Lower leg skin (tissue), 3 donors: ENCODE measurements at regions not wholly inside any gene's neighbourhood (a gene's known extent, or its start where the extent isn't known, plus 50 kb on each side); places are given as distances from the start of the nearest gene placed in this dataset.

ENCODE experiments used
- CTCF ChIP-seq, 3 donors: fragments of 450-650 bp; IDR thresholded peaks; one replicate each; pipeline ENCODE4 v1.5.1; 2016; ENCODE audit warnings: antibody characterized with exemption in 3 of 3, mild to moderate bottlenecking in 3 of 3, moderate library complexity in 2 of 3
- POLR2A ChIP-seq, 2 donors: fragments of 450-650 bp; IDR thresholded peaks; one replicate each; pipeline ENCODE4 v1.6.1; 2016 to 2017; ENCODE audit warnings: antibody characterized with exemption in 2 of 2, mild to moderate bottlenecking in 1 of 2, moderate library complexity in 1 of 2

DNA sequence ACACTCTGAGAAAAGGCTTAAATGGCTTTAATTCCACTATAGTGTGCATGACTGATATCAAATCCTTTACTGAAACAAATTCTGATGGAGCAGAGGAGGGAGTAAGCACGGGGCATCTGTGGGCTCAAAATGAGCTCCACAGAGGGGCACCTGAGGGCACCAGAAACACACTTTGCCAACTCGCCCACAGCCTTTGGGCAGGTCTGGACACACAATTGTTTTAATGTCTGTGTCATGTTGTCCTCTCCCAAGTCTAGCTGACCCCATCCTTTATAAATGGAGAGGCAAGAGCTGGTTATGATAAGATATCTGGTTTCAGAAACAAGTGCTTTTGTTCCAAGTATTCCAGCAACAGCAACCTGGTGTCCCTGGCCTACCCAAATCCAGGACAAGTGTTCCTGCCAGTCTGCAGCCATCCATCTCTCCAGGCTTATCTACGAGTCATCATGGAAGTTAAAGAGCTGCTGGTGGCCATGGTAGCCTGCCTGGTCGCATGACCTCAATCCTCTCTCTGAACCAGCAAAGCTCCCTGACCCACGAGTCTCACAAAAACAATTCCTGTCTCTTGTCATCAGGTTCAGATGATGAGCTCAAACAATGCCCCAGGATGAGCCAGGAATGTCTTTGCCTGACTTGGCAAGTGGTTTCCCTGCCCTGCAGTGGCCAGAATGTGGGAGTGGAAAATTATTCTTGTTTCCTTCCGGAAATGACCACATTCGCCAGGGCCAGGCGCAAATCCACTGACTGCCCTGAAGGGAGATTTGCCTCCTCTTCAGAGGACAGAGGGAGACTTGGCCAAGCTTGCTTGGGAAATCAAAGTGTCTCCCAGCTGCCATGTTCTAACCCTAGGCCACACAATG, 64.4 kb upstream of the TPM1 start:
- TF ChIP-seq CTCF (IDR thresholded peaks at IDR 0.05) (no peak), POLR2A (IDR thresholded peaks at IDR 0.05) (no peak)
